ENCODE measurements at regions not wholly inside any gene's neighbourhood (a gene's known extent, or its start where the extent isn't known, plus 50 kb on each side); places are given as distances from the start of the nearest gene placed in this dataset.

- TF ChIP-seq YY1 (IDR thresholded peaks at IDR 0.05; ENCODE audit: insufficient read depth, insufficient read length): no peak
- TF ChIP-seq ZNF274 (IDR thresholded peaks at IDR 0.05; ENCODE audit: low read depth, low read length): no peak
- no peak for TF ChIP-seq SUZ12 (IDR thresholded peaks at IDR 0.05; ENCODE audit: extremely low read depth, insufficient read depth, insufficient read length)
Observed at GRCh38 chr1:116856312-116856711, 53.4 kb upstream of the PTGFRN start.
